ENCODE measurements at regions not wholly inside any gene's neighbourhood (a gene's known extent, or its start where the extent isn't known, plus 50 kb on each side); places are given as distances from the start of the nearest gene placed in this dataset.

DNA sequence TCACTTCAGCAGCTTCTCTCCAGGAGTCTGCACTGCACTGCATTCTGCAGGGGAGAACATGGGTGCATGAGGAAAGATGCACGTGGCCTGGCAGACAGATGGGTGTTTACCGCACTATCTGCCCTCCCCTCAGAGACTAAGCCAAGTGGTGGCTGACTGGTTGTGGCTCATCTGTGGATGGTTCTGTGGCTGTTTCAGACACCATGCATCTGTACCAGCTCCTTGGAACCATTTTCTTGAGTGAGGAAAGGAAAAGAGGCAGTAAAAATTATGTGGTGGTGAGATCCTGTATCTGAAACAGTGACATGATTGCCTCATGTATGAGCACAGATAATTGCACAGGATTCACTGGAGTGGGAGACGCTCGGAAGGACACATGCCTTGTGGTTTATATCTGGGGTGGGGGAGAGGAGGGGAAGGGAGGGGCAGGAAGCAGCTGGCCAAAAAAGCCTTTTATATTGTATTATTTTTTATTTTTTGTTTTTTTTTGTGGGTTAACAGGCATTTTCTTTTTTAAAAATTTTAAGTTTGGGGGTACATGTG, 161.7 kb downstream of the ERMARD start:
- TF ChIP-seq CTCF (IDR thresholded peaks at IDR 0.05) (no peak), POLR2A (IDR thresholded peaks at IDR 0.05) (no peak), POLR2AphosphoS5 (IDR thresholded peaks at IDR 0.05) (no peak)

Measured in upper lobe of left lung (tissue), 4 donors.